H9 (cell line): ENCODE measurements at regions not wholly inside any gene's neighbourhood (a gene's known extent, or its start where the extent isn't known, plus 50 kb on each side); places are given as distances from the start of the nearest gene placed in this dataset.

Experiments
- DNase-seq: peaks from one replicate; pipeline ENCODE4 v3.0.0-alpha.2; 2017
- H2AFZ ChIP-seq: one replicate; pipeline ENCODE4 v1.6.1; 2013; ENCODE audit warnings: mild to moderate bottlenecking, low read length, control low read depth, moderate library complexity
- H2AK5ac ChIP-seq: 2 replicates; pipeline ENCODE4 v1.6.1; 2013; ENCODE audit warnings: low read length, control low read depth, mixed read lengths; ENCODE audit not compliant: insufficient read length
- H2BK120ac ChIP-seq: one replicate; pipeline ENCODE4 v1.6.1; 2013; ENCODE audit warnings: low read depth, mild to moderate bottlenecking, low read length, control low read depth, inconsistent platforms; ENCODE audit not compliant: poor library complexity, severe bottlenecking
- H2BK12ac ChIP-seq: 2 replicates; pipeline ENCODE4 v1.6.1; 2013; ENCODE audit warnings: low read length, control low read depth, mixed read lengths, low read depth; ENCODE audit not compliant: insufficient read length
- H2BK15ac ChIP-seq: 2 replicates; pipeline ENCODE4 v1.6.1; 2013; ENCODE audit warnings: low read depth, low read length, control low read depth
- H2BK20ac ChIP-seq: one replicate; pipeline ENCODE4 v1.6.1; 2013; ENCODE audit warnings: low read depth, mild to moderate bottlenecking, low read length, control low read depth, inconsistent platforms; ENCODE audit not compliant: poor library complexity, severe bottlenecking
- H2BK5ac ChIP-seq: 2 replicates; pipeline ENCODE4 v1.6.1; 2013; ENCODE audit warnings: low read length, control low read depth, mixed read lengths; ENCODE audit not compliant: insufficient read length
- H3K14ac ChIP-seq: 2 replicates; pipeline ENCODE4 v1.6.1; 2013; ENCODE audit warnings: low read length, control low read depth; ENCODE audit not compliant: insufficient read depth
- H3K18ac ChIP-seq: 2 replicates; pipeline ENCODE4 v1.6.1; 2013; ENCODE audit warnings: low read depth, mild to moderate bottlenecking, mixed read lengths, low read length, control low read depth; ENCODE audit not compliant: insufficient read length
- H3K23ac ChIP-seq: 2 replicates; pipeline ENCODE4 v1.6.1; 2013; ENCODE audit warnings: low read length, control low read depth, mixed read lengths, low read depth; ENCODE audit not compliant: insufficient read length
- H3K23me2 ChIP-seq: 2 replicates; pipeline ENCODE4 v1.6.1; 2013; ENCODE audit warnings: low read depth, mild to moderate bottlenecking, mixed read lengths, low read length, control low read depth; ENCODE audit not compliant: insufficient read length, poor library complexity, severe bottlenecking
- H3K27ac ChIP-seq: 2 replicates; pipeline ENCODE4 v1.5.1; 2013; ENCODE audit warnings: low read length, control low read depth, mixed read lengths, low read depth; ENCODE audit not compliant: insufficient read length
- H3K27me3 ChIP-seq: 2 replicates; pipeline ENCODE4 v1.6.1; 2013; ENCODE audit warnings: low read length, control low read depth, inconsistent platforms; ENCODE audit not compliant: insufficient read depth
- H3K4ac ChIP-seq: 2 replicates; pipeline ENCODE4 v1.6.1; 2013; ENCODE audit warnings: low read depth, mild to moderate bottlenecking, control low read depth, inconsistent platforms, low read length, moderate library complexity
- H3K4me1 ChIP-seq: 2 replicates; pipeline ENCODE4 v1.6.1; 2013; ENCODE audit warnings: low read length, control low read depth, inconsistent platforms; ENCODE audit not compliant: insufficient read depth
- H3K4me2 ChIP-seq: 2 replicates; pipeline ENCODE4 v1.6.1; 2013; ENCODE audit warnings: low read length, control low read depth, mixed read lengths; ENCODE audit not compliant: insufficient read length, insufficient read depth
- H3K56ac ChIP-seq: 2 replicates; pipeline ENCODE4 v1.6.1; 2013; ENCODE audit warnings: low read depth, mild to moderate bottlenecking, mixed read lengths, low read length, control low read depth; ENCODE audit not compliant: insufficient read length
- H3K79me1 ChIP-seq: 2 replicates; pipeline ENCODE4 v1.6.1; 2013; ENCODE audit warnings: low read depth, mild to moderate bottlenecking, moderate library complexity, low read length, control low read depth, inconsistent platforms; ENCODE audit not compliant: insufficient read depth, poor library complexity, severe bottlenecking
- H3K79me2 ChIP-seq: 2 replicates; pipeline ENCODE4 v1.6.1; 2013; ENCODE audit warnings: low read length, control low read depth, inconsistent platforms; ENCODE audit not compliant: insufficient read depth
- H3K9ac ChIP-seq: 2 replicates; pipeline ENCODE4 v1.6.1; 2013; ENCODE audit warnings: low read length, control low read depth, mixed read lengths; ENCODE audit not compliant: insufficient read length; ENCODE audit errors: extremely low read depth
- H3K9me3 ChIP-seq: one replicate; pipeline ENCODE4 v1.6.1; 2013; ENCODE audit warnings: low read depth, low read length, inconsistent platforms; ENCODE audit not compliant: control insufficient read depth
- H3T11ph ChIP-seq: one replicate; pipeline ENCODE4 v1.6.1; 2013; ENCODE audit warnings: mild to moderate bottlenecking, low read length, control low read depth, inconsistent platforms
- H4K20me1 ChIP-seq: one replicate; pipeline ENCODE4 v1.6.1; 2013; ENCODE audit not compliant: control insufficient read depth, insufficient read length, insufficient read depth
- H4K5ac ChIP-seq: 2 replicates; pipeline ENCODE4 v1.6.1; 2013; ENCODE audit warnings: low read depth, mild to moderate bottlenecking, mixed read lengths, low read length, control low read depth; ENCODE audit not compliant: insufficient read length
- H4K8ac ChIP-seq: replicated peaks from 2 replicates; pipeline ENCODE4 v1.6.1; 2013; ENCODE audit warnings: low read length, control low read depth, mixed read lengths, low read depth; ENCODE audit not compliant: insufficient read length
- H4K91ac ChIP-seq: 2 replicates; pipeline ENCODE4 v1.6.1; 2013; ENCODE audit warnings: low read depth, mild to moderate bottlenecking, moderate library complexity, mixed read lengths, low read length, control low read depth; ENCODE audit not compliant: insufficient read length
- H3K27ac Mint-ChIP-seq, 3 experiments: 2 replicates in 2 of 3; 3 replicates in 1 of 3; pipeline ENCODE4 v1.8.0; 2020 to 2021; ENCODE audit warnings: mixed read lengths in 3 of 3, mild to moderate bottlenecking in 1 of 3, moderate library complexity in 1 of 3
- H3K27me3 Mint-ChIP-seq: 2 replicates; pipeline ENCODE4 v1.8.0; 2021; ENCODE audit warnings: low read depth, mild to moderate bottlenecking, moderate library complexity, mixed read lengths
- H3K36me3 Mint-ChIP-seq, 3 experiments: 2 replicates in 2 of 3; 3 replicates in 1 of 3; pipeline ENCODE4 v1.8.0; 2020 to 2021; ENCODE audit warnings: low read depth in 3 of 3, mixed read lengths in 3 of 3; ENCODE audit not compliant: insufficient read depth in 1 of 3
- H3K4me1 Mint-ChIP-seq, 2 experiments: 2 replicates each; pipeline ENCODE4 v1.8.0; 2020; ENCODE audit warnings: mixed read lengths in 2 of 2
- H3K4me3 Mint-ChIP-seq, 2 experiments: 2 replicates in 1 of 2; 3 replicates in 1 of 2; pipeline ENCODE4 v1.8.0; 2020 to 2021; ENCODE audit warnings: mild to moderate bottlenecking in 2 of 2, mixed read lengths in 2 of 2, moderate library complexity in 1 of 2
- H3K9me3 Mint-ChIP-seq, 2 experiments: 2 replicates in 1 of 2; 3 replicates in 1 of 2; pipeline ENCODE4 v1.8.0; 2020; ENCODE audit warnings: mild to moderate bottlenecking in 2 of 2, mixed read lengths in 2 of 2, moderate library complexity in 1 of 2
- CTCF ChIP-seq: fragments of 200-600 bp; sonication (generic); conservative IDR thresholded peaks from 3 replicates; pipeline ENCODE4 v1.8.0; 2021; ENCODE audit warnings: antibody characterized with exemption, mild to moderate bottlenecking
- WGBS: extraction: QIAGEN DNeasy Blood & Tissue Kit; methylation state at CpG from one replicate; pipeline ENCODE4 v1.1.7; 2013; ENCODE audit warnings: missing lambda C conversion rate, low lambda C conversion rate, mixed read lengths; ENCODE audit not compliant: insufficient read length; ENCODE audit errors: extremely low coverage; 5-methylcytosine and 5-hydroxymethylcytosine counted together

DNA sequence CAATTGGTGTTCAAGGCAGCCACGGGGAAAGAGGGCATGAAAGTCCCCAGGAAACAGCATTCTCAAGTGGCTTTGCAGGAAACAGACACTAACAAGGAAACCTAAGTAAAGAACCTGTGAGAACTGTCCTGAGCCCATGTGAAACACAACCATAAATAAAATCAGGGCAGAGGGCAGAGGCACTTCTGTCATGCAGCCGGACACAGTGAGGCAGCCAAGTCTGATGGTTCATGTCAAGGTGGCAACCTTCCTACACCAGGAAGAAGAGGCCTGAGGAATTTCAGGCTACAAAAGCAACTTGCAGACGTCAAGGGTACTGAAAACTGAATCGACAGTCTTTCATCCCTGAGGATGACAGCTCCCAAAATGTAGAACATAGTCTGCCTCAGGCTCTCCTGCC is 458.2 kb upstream of the NPVF start:
- TF ChIP-seq CTCF = no peak

More for the DNA sequence above, 458.2 kb upstream of the NPVF start:
- no peak overlapping the region for H2AFZ ChIP-seq
- H3K4me3 Mint-ChIP-seq = no peak overlapping the region
- no peak overlapping the region for H3K4ac ChIP-seq
- H4K8ac ChIP-seq = no peak overlapping the region
- no peaks in the 10 kb centered on the region for H4K20me1 ChIP-seq
- no CpG with 5 or more reads among the region's 4 CpGs for WGBS
- no peak for DNase-seq
- H4K5ac ChIP-seq = no peak overlapping the region
- H4K91ac ChIP-seq = no peak overlapping the region
- no peak overlapping the region for H3K14ac ChIP-seq
- no peaks in the 10 kb centered on the region for H3K23me2 ChIP-seq
- H2BK20ac ChIP-seq = no peak overlapping the region
- H3T11ph ChIP-seq = no peak overlapping the region
- H2BK5ac ChIP-seq = no peak overlapping the region
- no peak overlapping the region for H2BK15ac ChIP-seq
- H2BK120ac ChIP-seq = no peak overlapping the region
- no peaks in the 10 kb centered on the region for H3K4me1 ChIP-seq
- H2AK5ac ChIP-seq = no peak overlapping the region
- H2BK12ac ChIP-seq = no peak overlapping the region
- H3K27ac Mint-ChIP-seq = no peak overlapping the region
- H3K36me3 Mint-ChIP-seq = no peaks in the 10 kb centered on the region
- H3K4me2 ChIP-seq = no peak overlapping the region
- H3K9me3 Mint-ChIP-seq = no peaks in the 10 kb centered on the region
- peaks cover 4% of the 10 kb centered on the region; the same call in 1 of the 2 replicates for H3K27me3 Mint-ChIP-seq
- no peak overlapping the region for H3K27ac ChIP-seq
- no peaks in the 10 kb centered on the region for H3K27me3 ChIP-seq
- H3K4me1 Mint-ChIP-seq = peaks cover 3 to 4% of the 10 kb centered on the region in 2 experiments; a peak in 2 of 4 replicates
- H3K79me2 ChIP-seq = no peaks in the 10 kb centered on the region
- no peak overlapping the region for H3K56ac ChIP-seq
- H3K9ac ChIP-seq = no peak overlapping the region
- no peaks in the 10 kb centered on the region for H3K79me1 ChIP-seq
- H3K18ac ChIP-seq = no peak overlapping the region
- H3K9me3 ChIP-seq = no peaks in the 10 kb centered on the region
- no peak overlapping the region for H3K23ac ChIP-seq
